Naive thymus-derived CD4-positive, alpha-beta T cell (primary cell): ENCODE measurements at regions not wholly inside any gene's neighbourhood (a gene's known extent, or its start where the extent isn't known, plus 50 kb on each side); places are given as distances from the start of the nearest gene placed in this dataset.

Source experiments
- ATAC-seq: fragments of 150-1000 bp; cut with Tn5 transposase; 2 replicates; pipeline ENCODE4 v1.10.0; 2021; ENCODE audit warnings: mild to moderate bottlenecking, moderate library complexity
- CTCF ChIA-PET: fragments of 350-600 bp; sonication (Branson Sonifier 250); formaldehyde crosslinking; loops from one replicate; lab custom pipeline; 2021; ENCODE audit warnings: antibody characterized with exemption; lab: Charles Lee
- POLR2A ChIA-PET: fragments of 350-600 bp; sonication (Branson Sonifier 250); formaldehyde crosslinking; loops from one replicate; lab custom pipeline; 2021; ENCODE audit warnings: antibody characterized with exemption, inconsistent platforms; lab: Charles Lee
- DNase-seq, 9 donors: peaks; one replicate each; pipeline versions ENCODE4 v3.0.0 to v3.0.0-alpha.2; 2020 to 2022; ENCODE audit warnings: mixed read lengths in 1 of 9
- H3K27ac ChIP-seq: one replicate; pipeline ENCODE4 v1.7.0; 2013; ENCODE audit warnings: mild to moderate bottlenecking, low read depth, low read length, moderate library complexity
- H3K27me3 ChIP-seq, 2 donors: one replicate each; pipeline ENCODE4 v1.7.0; 2013; ENCODE audit warnings: low read length in 2 of 2, mild to moderate bottlenecking in 2 of 2, moderate library complexity in 2 of 2; ENCODE audit not compliant: control insufficient read depth in 2 of 2, insufficient read depth in 2 of 2
- H3K36me3 ChIP-seq, 3 experiments: 1 replicate in 2 of 3; 2 replicates in 1 of 3; pipeline ENCODE4 v1.7.0; 2013; ENCODE audit warnings: low read length in 3 of 3, mild to moderate bottlenecking in 3 of 3, moderate library complexity in 1 of 3; ENCODE audit not compliant: insufficient read depth in 3 of 3, control insufficient read depth in 2 of 3
- H3K4me1 ChIP-seq, 2 donors: one replicate each; pipeline ENCODE4 v1.7.0; 2013; ENCODE audit warnings: low read length in 2 of 2, mild to moderate bottlenecking in 2 of 2, moderate library complexity in 1 of 2; ENCODE audit not compliant: control insufficient read depth in 2 of 2, insufficient read depth in 2 of 2
- H3K4me3 ChIP-seq: 2 replicates; pipeline ENCODE4 v1.7.0; 2013; ENCODE audit warnings: mild to moderate bottlenecking, low read length
- H3K9me3 ChIP-seq, 3 experiments: 1 replicate in 2 of 3; 2 replicates in 1 of 3; pipeline ENCODE4 v1.7.0; 2013; ENCODE audit warnings: low read length in 3 of 3; ENCODE audit not compliant: control insufficient read depth in 2 of 3
- H3K27ac Mint-ChIP-seq, 9 donors: one replicate each; pipeline ENCODE4 v1.8.0; 2020 to 2022; ENCODE audit warnings: mixed read lengths in 9 of 9, mild to moderate bottlenecking in 8 of 9, moderate library complexity in 5 of 9, inconsistent platforms in 2 of 9
- H3K27me3 Mint-ChIP-seq, 5 donors: one replicate each; pipeline ENCODE4 v1.8.0; 2021 to 2022; ENCODE audit warnings: mixed read lengths in 5 of 5, mild to moderate bottlenecking in 1 of 5
- H3K36me3 Mint-ChIP-seq, 5 donors: one replicate each; pipeline ENCODE4 v1.8.0; 2020 to 2022; ENCODE audit warnings: mixed read lengths in 5 of 5, mild to moderate bottlenecking in 3 of 5, inconsistent platforms in 1 of 5
- H3K4me1 Mint-ChIP-seq, 7 donors: one replicate each; pipeline ENCODE4 v1.8.0; 2020 to 2022; ENCODE audit warnings: mixed read lengths in 7 of 7, mild to moderate bottlenecking in 3 of 7, inconsistent platforms in 1 of 7
- H3K4me3 Mint-ChIP-seq, 10 donors: one replicate each; pipeline ENCODE4 v1.8.0; 2020 to 2022; ENCODE audit warnings: mild to moderate bottlenecking in 10 of 10, mixed read lengths in 10 of 10, moderate library complexity in 6 of 10, inconsistent platforms in 2 of 10
- H3K9me3 Mint-ChIP-seq, 11 donors: one replicate each; pipeline ENCODE4 v1.8.0; 2020 to 2022; ENCODE audit warnings: mixed read lengths in 11 of 11, mild to moderate bottlenecking in 4 of 11, inconsistent platforms in 1 of 11, moderate library complexity in 1 of 11
- intact Hi-C, 2 donors: fragments of 100-400 bp; cut with micrococcal nuclease; formaldehyde crosslinking; loops; one replicate each; pipeline ENCODE4 v1.15.1; 2023

- DNase-seq (no peak), ATAC-seq (no peak)
- intact Hi-C loops, result no loop called here
- H3K27ac Mint-ChIP-seq, result no peak overlapping the region
- H3K27ac ChIP-seq, result no peak overlapping the region
- no peaks in the 10 kb centered on the region for H3K9me3 ChIP-seq
- H3K27me3 ChIP-seq, result no peaks in the 10 kb centered on the region
- H3K36me3 ChIP-seq, result no peaks in the 10 kb centered on the region
- H3K4me1 Mint-ChIP-seq, result no peaks in the 10 kb centered on the region
- no peaks in the 10 kb centered on the region for H3K27me3 Mint-ChIP-seq
- no peaks in the 10 kb centered on the region for H3K4me1 ChIP-seq
- H3K9me3 Mint-ChIP-seq, result peaks cover 0 to 6% (median 0%) of the 10 kb centered on the region in 11 donors
- ChIA-PET CTCF (no interaction called here), POLR2A (no interaction called here)
- no peak overlapping the region for H3K4me3 Mint-ChIP-seq
- H3K4me3 ChIP-seq, result no peak overlapping the region
- no peaks in the 10 kb centered on the region for H3K36me3 Mint-ChIP-seq
These were observed 363.6 kb upstream of the FAM241A start for GRCh38 chr4:111781611-111782010.

DNA sequence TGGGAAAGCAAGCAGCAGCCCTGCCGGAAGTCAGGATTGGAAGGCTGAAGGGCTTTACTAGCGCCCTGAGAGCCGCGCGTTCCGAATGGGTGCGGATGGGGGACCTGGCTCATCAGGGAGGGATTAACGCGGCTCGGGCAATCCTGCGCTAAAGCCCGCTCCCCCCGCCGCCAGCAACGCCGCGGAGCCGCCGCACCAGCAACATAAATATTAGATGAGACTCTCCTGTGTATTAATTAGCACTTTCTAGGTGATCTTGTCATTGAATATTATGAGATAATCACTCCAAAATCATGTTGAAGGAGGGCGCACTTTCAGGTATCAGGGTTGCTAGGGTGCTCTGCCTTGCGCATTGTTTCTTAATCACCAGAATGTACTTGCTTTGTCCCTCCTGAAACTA is 357.2 kb upstream of the FAM241A start:
- Mint-ChIP-seq H3K27me3 (peaks cover 0 to 19% (median 5%) of the 10 kb centered on the region in 5 donors), H3K27ac (no peak overlapping the region), H3K36me3 (no peaks in the 10 kb centered on the region), H3K4me3 (no peak overlapping the region), H3K4me1 (no peaks in the 10 kb centered on the region), H3K9me3 (peaks cover 0 to 7% (median 0%) of the 10 kb centered on the region in 11 donors)
- Histone ChIP-seq H3K27me3 (no peaks in the 10 kb centered on the region), H3K9me3 (no peaks in the 10 kb centered on the region), H3K36me3 (no peaks in the 10 kb centered on the region), H3K27ac (no peak overlapping the region), H3K4me3 (no peak overlapping the region), H3K4me1 (no peaks in the 10 kb centered on the region)
- ChIA-PET POLR2A (no interaction called here), CTCF (no interaction called here)
- intact Hi-C loops, result no loop called here
- DNase-seq (no peak), ATAC-seq (no peak)

DNA sequence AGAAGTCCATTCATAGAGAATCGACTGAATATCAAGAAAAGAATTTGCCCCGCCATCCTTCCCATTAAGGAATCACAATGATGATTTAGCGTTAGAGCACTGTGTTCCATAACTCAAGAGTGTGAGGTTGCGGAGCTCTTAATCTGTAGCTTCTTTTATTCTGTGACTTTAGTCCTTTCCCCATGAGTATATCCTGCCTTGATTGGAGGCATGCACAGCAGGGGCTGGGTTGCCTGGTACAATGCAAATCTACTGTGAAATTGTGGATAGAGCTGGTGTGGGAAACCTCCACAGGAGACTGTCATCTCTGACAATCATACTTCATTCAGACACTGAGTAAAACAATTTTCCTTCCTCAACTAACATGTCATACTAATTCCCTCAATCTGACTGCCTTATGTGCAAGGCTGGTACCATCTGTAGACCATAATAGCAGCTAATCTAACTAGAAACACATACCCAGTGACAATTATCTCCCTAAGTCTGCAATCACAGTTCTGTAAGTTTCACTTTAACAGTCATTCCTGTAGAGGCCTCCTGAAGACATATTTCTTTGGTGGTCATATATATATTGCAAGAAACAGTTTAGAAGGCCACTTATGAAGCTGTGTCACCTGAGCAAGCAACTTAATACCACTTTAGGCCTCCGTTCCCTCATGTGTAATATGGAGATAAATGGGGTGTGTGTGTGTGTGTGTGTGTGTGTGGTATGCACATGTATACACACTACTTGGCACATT is 355.2 kb upstream of the FAM241A start:
- ChIA-PET CTCF (no interaction called here), POLR2A (no interaction called here)
- DNase-seq, result no peak
- Mint-ChIP-seq H3K27ac (no peak overlapping the region), H3K9me3 (peaks cover 0 to 7% (median 0%) of the 10 kb centered on the region in 11 donors), H3K27me3 (peaks cover 0 to 19% (median 5%) of the 10 kb centered on the region in 5 donors), H3K36me3 (no peaks in the 10 kb centered on the region), H3K4me1 (no peaks in the 10 kb centered on the region), H3K4me3 (no peak overlapping the region)
- Histone ChIP-seq H3K4me1 (no peaks in the 10 kb centered on the region), H3K27ac (no peak overlapping the region), H3K27me3 (no peaks in the 10 kb centered on the region), H3K36me3 (no peaks in the 10 kb centered on the region), H3K9me3 (no peaks in the 10 kb centered on the region), H3K4me3 (no peak overlapping the region)
- no peak for ATAC-seq
- intact Hi-C loops, result no loop called here

GRCh38 chr4:111792632-111793031 is 352.6 kb upstream of the FAM241A start:
- Histone ChIP-seq H3K27me3 (no peaks in the 10 kb centered on the region), H3K27ac (no peak overlapping the region), H3K36me3 (no peaks in the 10 kb centered on the region), H3K4me1 (no peaks in the 10 kb centered on the region), H3K9me3 (no peaks in the 10 kb centered on the region), H3K4me3 (no peak overlapping the region)
- Mint-ChIP-seq H3K4me1 (no peaks in the 10 kb centered on the region), H3K36me3 (no peaks in the 10 kb centered on the region), H3K4me3 (no peak overlapping the region), H3K9me3 (peaks cover 0 to 7% (median 0%) of the 10 kb centered on the region in 11 donors), H3K27me3 (peaks cover 0 to 14% (median 5%) of the 10 kb centered on the region in 5 donors), H3K27ac (no peak overlapping the region)
- ChIA-PET CTCF (no interaction called here), POLR2A (no interaction called here)
- no peak for ATAC-seq
- DNase-seq, result no peak
- intact Hi-C loops, result no loop called here

GRCh38 chr4:111793433-111794091 is 351.7 kb upstream of the FAM241A start:
- H3K36me3 Mint-ChIP-seq, result no peaks in the 10 kb centered on the region
- POLR2A ChIA-PET, result no interaction called here
- Histone ChIP-seq H3K9me3 (no peaks in the 10 kb centered on the region), H3K4me1 (no peaks in the 10 kb centered on the region), H3K27ac (no peak overlapping the region), H3K4me3 (no peak overlapping the region), H3K36me3 (no peaks in the 10 kb centered on the region), H3K27me3 (no peaks in the 10 kb centered on the region)
- no peak overlapping the region for H3K4me3 Mint-ChIP-seq
- intact Hi-C loops, result no loop called here
- H3K27ac Mint-ChIP-seq, result no peak overlapping the region
- ATAC-seq (no peak), DNase-seq (no peak)
- CTCF ChIA-PET, result no interaction called here
- no peaks in the 10 kb centered on the region for H3K4me1 Mint-ChIP-seq
- peaks cover 0 to 13% (median 1%) of the 10 kb centered on the region in 5 donors for H3K27me3 Mint-ChIP-seq
- peaks cover 0 to 5% (median 0%) of the 10 kb centered on the region in 11 donors for H3K9me3 Mint-ChIP-seq

DNA sequence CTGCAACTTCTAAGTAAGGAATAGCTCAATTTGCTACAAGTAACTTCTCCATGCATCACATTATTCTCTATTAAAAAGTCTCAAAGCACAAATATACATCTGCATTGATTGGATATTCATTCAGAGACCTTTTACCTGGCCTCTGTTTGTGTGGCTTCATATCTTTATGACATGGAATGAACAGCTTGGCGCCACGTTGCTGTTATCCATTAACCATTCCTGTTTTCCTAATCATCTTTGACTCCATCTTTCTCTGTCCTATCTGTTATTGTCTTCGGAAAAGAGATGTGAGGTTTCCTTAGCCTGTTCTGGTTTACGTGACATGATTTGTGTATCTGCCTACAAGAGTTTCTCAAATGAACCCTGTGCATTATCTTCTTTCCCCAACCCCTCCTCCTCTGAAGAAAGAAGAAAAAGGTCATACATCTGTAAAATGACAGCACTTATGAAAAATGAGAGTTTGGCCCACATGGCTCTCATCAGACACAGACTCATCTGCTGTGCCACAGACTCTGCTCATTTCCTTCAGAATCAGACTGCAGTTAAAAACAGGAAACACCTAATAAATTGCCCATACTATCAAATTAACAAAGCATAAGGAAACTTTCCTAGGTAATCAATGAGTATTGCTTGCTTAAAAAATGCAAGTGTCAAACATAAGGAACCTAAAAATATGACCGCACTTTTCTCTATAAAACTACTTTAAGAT is 347.6 kb upstream of the FAM241A start:
- peaks cover 0 to 3% (median 0%) of the 10 kb centered on the region in 11 donors for H3K9me3 Mint-ChIP-seq
- no peaks in the 10 kb centered on the region for H3K4me1 Mint-ChIP-seq
- H3K36me3 Mint-ChIP-seq, result no peaks in the 10 kb centered on the region
- no peaks in the 10 kb centered on the region for H3K4me1 ChIP-seq
- CTCF ChIA-PET, result no interaction called here
- peak overlapping the region in 1 of 9 donors; percentile 32 for H3K27ac Mint-ChIP-seq
- DNase-seq (no peak), ATAC-seq (no peak)
- H3K27me3 Mint-ChIP-seq, result peaks cover 0 to 6% (median 0%) of the 10 kb centered on the region in 5 donors
- POLR2A ChIA-PET, result no interaction called here
- H3K9me3 ChIP-seq, result no peaks in the 10 kb centered on the region
- intact Hi-C loops, result no loop called here
- H3K4me3 Mint-ChIP-seq, result no peak overlapping the region
- no peak overlapping the region for H3K27ac ChIP-seq
- H3K27me3 ChIP-seq, result no peaks in the 10 kb centered on the region
- no peak overlapping the region for H3K4me3 ChIP-seq
- no peaks in the 10 kb centered on the region for H3K36me3 ChIP-seq
